SK-N-SH (cell line): ENCODE measurements at regions not wholly inside any gene's neighbourhood (a gene's known extent, or its start where the extent isn't known, plus 50 kb on each side); places are given as distances from the start of the nearest gene placed in this dataset.

Experiments
- CTCF ChIA-PET: fragments of 300-600, 350-600 bp; formaldehyde crosslinking; extraction: SDS; loops from one replicate; lab custom pipeline; 2021; lab: Yijun Ruan, JAX
- POLR2A ChIA-PET: fragments of 350-600 bp; sonication (Branson Sonifier 250); formaldehyde crosslinking; extraction: SDS; loops from one replicate; lab custom pipeline; 2020; ENCODE audit warnings: antibody characterized with exemption, inconsistent platforms; lab: Yijun Ruan, JAX
- DNase-seq: peaks from one replicate; pipeline ENCODE4 v3.0.0; 2012
- H2AFZ ChIP-seq: fragments of 200-600 bp; sonication (generic); 2 replicates; pipeline ENCODE4 v1.8.1; 2016; ENCODE audit warnings: antibody characterized with exemption, mild to moderate bottlenecking, low read depth
- H3F3A ChIP-seq: fragments of 200-600 bp; sonication (generic); replicated peaks from 2 replicates; pipeline ENCODE3; 2016; ENCODE audit warnings: antibody characterized with exemption, mild to moderate bottlenecking; ENCODE audit not compliant: insufficient read depth
- H3K27ac ChIP-seq, 2 experiments: fragments of 200-500 bp in 1 of 2; fragments of 200-600 bp in 1 of 2; sonication (Bioruptor generic) in 1 of 2; sonication (generic), shearing (Covaris generic) in 1 of 2; 2 replicates each; pipeline versions ENCODE4 v1.5.1 to v1.6.1; 2014 to 2016; ENCODE audit warnings: low read depth in 2 of 2, inconsistent platforms in 1 of 2, low read length in 1 of 2, mild to moderate bottlenecking in 1 of 2, mixed read lengths in 1 of 2
- H3K27me3 ChIP-seq: fragments of 200-600 bp; sonication (generic), shearing (Covaris generic); 2 replicates; pipeline ENCODE4 v1.6.1; 2016; ENCODE audit warnings: mixed run types; ENCODE audit not compliant: insufficient read depth
- H3K36me3 ChIP-seq, 2 experiments: fragments of 200-500 bp in 1 of 2; fragments of 200-600 bp in 1 of 2; sonication (Bioruptor generic) in 1 of 2; sonication (generic) in 1 of 2; replicated peaks in 1 of 2; 2 replicates each; pipeline versions ENCODE3 to v1.5.1; 2014 to 2016; ENCODE audit warnings: low read length in 1 of 2, mild to moderate bottlenecking in 1 of 2; ENCODE audit not compliant: insufficient read depth in 2 of 2, control insufficient read depth in 1 of 2
- H3K4me1 ChIP-seq, 2 experiments: fragments of 200-500 bp in 1 of 2; fragments of 200-600 bp in 1 of 2; sonication (Bioruptor generic) in 1 of 2; sonication (generic), shearing (Covaris generic) in 1 of 2; 2 replicates each; pipeline versions ENCODE4 v1.5.1 to v1.6.1; 2014 to 2016; ENCODE audit warnings: low read depth in 1 of 2, low read length in 1 of 2, mixed run types in 1 of 2; ENCODE audit not compliant: insufficient read depth in 2 of 2, control insufficient read depth in 1 of 2
- H3K4me2 ChIP-seq: fragments of 200-600 bp; sonication (generic), shearing (Covaris generic); 2 replicates; pipeline ENCODE4 v1.6.1; 2017; ENCODE audit warnings: mixed run types
- H3K4me3 ChIP-seq, 2 experiments: fragments of 200-500 bp in 1 of 2; fragments of 200-600 bp in 1 of 2; sonication (Bioruptor generic) in 1 of 2; sonication (generic), shearing (Covaris generic) in 1 of 2; 2 replicates each; pipeline versions ENCODE4 v1.5.1 to v1.8.1; 2014 to 2016; ENCODE audit warnings: low read depth in 2 of 2, inconsistent platforms in 1 of 2, low read length in 1 of 2, mild to moderate bottlenecking in 1 of 2, mixed read lengths in 1 of 2, moderate library complexity in 1 of 2
- H3K79me2 ChIP-seq: fragments of 200-600 bp; sonication (generic); 2 replicates; pipeline ENCODE4 v1.8.1; 2017; ENCODE audit warnings: mild to moderate bottlenecking; ENCODE audit not compliant: insufficient read depth
- H3K9ac ChIP-seq: fragments of 200-600 bp; sonication (generic); 2 replicates; pipeline ENCODE4 v1.6.1; 2017; ENCODE audit warnings: mixed run types
- H3K9me2 ChIP-seq: fragments of 200-600 bp; sonication (generic); 2 replicates; pipeline ENCODE4 v1.6.1; 2017; ENCODE audit warnings: mixed run types
- H3K9me3 ChIP-seq: fragments of 200-600 bp; sonication (generic); 2 replicates; pipeline ENCODE4 v1.6.1; 2017; ENCODE audit warnings: mixed run types, mild to moderate bottlenecking, moderate library complexity
- H4K20me1 ChIP-seq: fragments of 200-600 bp; sonication (generic); 2 replicates; pipeline ENCODE4 v1.6.1; 2017; ENCODE audit warnings: mild to moderate bottlenecking, mixed run types; ENCODE audit not compliant: insufficient read depth
- CHD2 ChIP-seq: fragments of 150-350 bp; IDR thresholded peaks from 2 replicates; pipeline ENCODE4 v1.6.1; 2018; ENCODE audit warnings: low read length; ENCODE audit not compliant: partially characterized antibody
- ELF1 ChIP-seq: IDR thresholded peaks from 2 replicates; pipeline ENCODE4 v1.4.0; 2012
- FOXJ3 ChIP-seq: sonication (generic); formaldehyde crosslinking; IDR thresholded peaks from 2 replicates; pipeline ENCODE4 v1.5.1; 2020; ENCODE audit warnings: mild to moderate bottlenecking, missing genetic modification reagents
- FOXM1 ChIP-seq: IDR thresholded peaks from 2 replicates; pipeline ENCODE4 v1.4.0; 2012; ENCODE audit warnings: low read depth, mild to moderate bottlenecking
- GABPA ChIP-seq: IDR thresholded peaks from 2 replicates; pipeline ENCODE4 v1.4.0; 2012; ENCODE audit warnings: low read depth, mild to moderate bottlenecking
- IRF3 ChIP-seq: fragments of 150-350 bp; IDR thresholded peaks from 2 replicates; pipeline ENCODE4 v1.6.1; 2016; ENCODE audit warnings: mild to moderate bottlenecking, low read depth, low read length
- JUND ChIP-seq: IDR thresholded peaks from 2 replicates; pipeline ENCODE4 v1.4.0; 2012
- MEF2A ChIP-seq: IDR thresholded peaks from 2 replicates; pipeline ENCODE4 v1.4.0; 2012; ENCODE audit warnings: low read depth, borderline replicate concordance
- NRF1 ChIP-seq: IDR thresholded peaks from 2 replicates; pipeline ENCODE4 v1.6.1; 2012; ENCODE audit warnings: low read depth, mild to moderate bottlenecking, low read length
- PBX3 ChIP-seq: IDR thresholded peaks from 2 replicates; pipeline ENCODE4; 2012
- RCOR1 ChIP-seq: fragments of 150-350 bp; IDR thresholded peaks from 2 replicates; pipeline ENCODE4 v1.6.1; 2017; ENCODE audit warnings: antibody characterized with exemption, low read length
- RFX5 ChIP-seq: IDR thresholded peaks from 2 replicates; pipeline ENCODE4 v1.6.1; 2012; ENCODE audit warnings: mild to moderate bottlenecking, improper control_type of control experiment, low read length
- RXRA ChIP-seq: IDR thresholded peaks from 2 replicates; pipeline ENCODE4 v1.4.0; 2012; ENCODE audit warnings: low read depth, mild to moderate bottlenecking, borderline replicate concordance
- TCF12 ChIP-seq: IDR thresholded peaks from 2 replicates; pipeline ENCODE4 v1.4.0; 2012
- USF1 ChIP-seq: IDR thresholded peaks from 2 replicates; pipeline ENCODE4 v1.4.0; 2012; ENCODE audit warnings: low read depth, borderline replicate concordance
- USF2 ChIP-seq: fragments of 150-350 bp; IDR thresholded peaks from 2 replicates; pipeline ENCODE4 v1.6.1; 2017; ENCODE audit warnings: antibody characterized with exemption, low read length, low read depth, borderline replicate concordance
- YY1 ChIP-seq: IDR thresholded peaks from 2 replicates; pipeline ENCODE4 v1.4.0; 2012; ENCODE audit warnings: low read depth, mild to moderate bottlenecking
- ZBTB33 ChIP-seq: IDR thresholded peaks from 2 replicates; pipeline ENCODE4 v1.4.0; 2012; ENCODE audit warnings: low read depth, borderline replicate concordance
- WGBS: methylation state at CpG from one replicate; pipeline ENCODE4 v1.1.6; 2017; ENCODE audit warnings: low lambda C conversion rate; 5-methylcytosine and 5-hydroxymethylcytosine counted together

GRCh38 chr5:97405941-97406340 is 222.9 kb upstream of the RIOK2 start:
- no peak overlapping the region for H3K27ac ChIP-seq
- no peak overlapping the region for H3K4me2 ChIP-seq
- DNase-seq = no peak
- H3K4me1 ChIP-seq = no peaks in the 10 kb centered on the region
- no peaks in the 10 kb centered on the region for H3K36me3 ChIP-seq
- H3K4me3 ChIP-seq = no peak overlapping the region
- no peak for TF ChIP-seq FOXJ3 (CRISPR knock-in tag)
- no peak for TF ChIP-seq TCF12
- TF ChIP-seq YY1 = no peak
- TF ChIP-seq RFX5 = no peak
- TF ChIP-seq ZBTB33 = no peak
- TF ChIP-seq FOXM1 = no peak
- TF ChIP-seq ELF1 = no peak
- TF ChIP-seq USF1 = no peak
- TF ChIP-seq RXRA = no peak
- no peaks in the 10 kb centered on the region for H4K20me1 ChIP-seq
- H3K9me3 ChIP-seq = no peaks in the 10 kb centered on the region
- POLR2A ChIA-PET = no interaction called here
- no peaks in the 10 kb centered on the region for H3K9me2 ChIP-seq
- no peak overlapping the region for H3K9ac ChIP-seq
- H3K79me2 ChIP-seq = no peaks in the 10 kb centered on the region
- WGBS = 79% methylated on average over 7 of the region's 9 CpGs
- no peak overlapping the region for H2AFZ ChIP-seq
- CTCF ChIA-PET = no interaction called here
- no peaks in the 10 kb centered on the region for H3K27me3 ChIP-seq
- no peaks in the 10 kb centered on the region for H3F3A ChIP-seq

GRCh38 chr5:97406946-97407676 is 224.1 kb upstream of the RIOK2 start:
- Histone ChIP-seq H3K79me2 (no peaks in the 10 kb centered on the region), H4K20me1 (no peaks in the 10 kb centered on the region), H3K27me3 (no peaks in the 10 kb centered on the region), H3K4me3 (no peak overlapping the region), H3K9me2 (no peaks in the 10 kb centered on the region), H3K4me1 (no peaks in the 10 kb centered on the region), H3F3A (no peaks in the 10 kb centered on the region), H3K27ac (no peak overlapping the region), H3K9ac (no peak overlapping the region), H3K36me3 (no peaks in the 10 kb centered on the region), H2AFZ (no peak overlapping the region), H3K4me2 (no peak overlapping the region), H3K9me3 (no peaks in the 10 kb centered on the region)
- no peak for DNase-seq
- ChIA-PET POLR2A (no interaction called here), CTCF (no interaction called here)
- TF ChIP-seq GABPA = no peak
- no peak for TF ChIP-seq RCOR1
- TF ChIP-seq USF2 = no peak
- TF ChIP-seq CHD2 = no peak
- no peak for TF ChIP-seq JUND
- TF ChIP-seq PBX3 = no peak
- TF ChIP-seq FOXJ3 (CRISPR knock-in tag) = no peak
- TF ChIP-seq NRF1 = no peak
- no peak for TF ChIP-seq MEF2A
- TF ChIP-seq IRF3 = no peak
- WGBS = 67% methylated on average over 9 of the region's 42 CpGs
